GM19351 (cell line): ENCODE measurements at regions not wholly inside any gene's neighbourhood (a gene's known extent, or its start where the extent isn't known, plus 50 kb on each side); places are given as distances from the start of the nearest gene placed in this dataset.

Source experiments
- ATAC-seq: cut with Tn5 transposase; IDR thresholded peaks from one replicate; pipeline ENCODE4 v1.9.1; 2021; ENCODE audit warnings: mild to moderate bottlenecking, moderate library complexity; ENCODE audit not compliant: unreplicated experiment

- no peak for ATAC-seq
Measured at GRCh38 chr13:90084684-90085290, 1262.7 kb upstream of the MIR17HG start.

- no peak for ATAC-seq
Measured at GRCh38 chr13:90089051-90089450, 1258.4 kb upstream of the MIR17HG start.

GRCh38 chr13:90091611-90092010, 1255.9 kb upstream of the MIR17HG start:
- no peak for ATAC-seq

GRCh38 chr13:90094357-90094756, 1253.1 kb upstream of the MIR17HG start:
- no peak for ATAC-seq

- no peak for ATAC-seq
Measured at GRCh38 chr13:90098577-90098976, 1248.9 kb upstream of the MIR17HG start.

GRCh38 chr13:90099847-90100246, 1247.6 kb upstream of the MIR17HG start:
- ATAC-seq: no peak

- ATAC-seq: no peak
Measured at GRCh38 chr13:90103099-90103784, 1244.2 kb upstream of the MIR17HG start.

GRCh38 chr13:90104764-90105163, 1242.7 kb upstream of the MIR17HG start:
- no peak for ATAC-seq

GRCh38 chr13:90105276-90105675, 1242.2 kb upstream of the MIR17HG start:
- no peak for ATAC-seq

GRCh38 chr13:90105849-90106496, 1241.5 kb upstream of the MIR17HG start:
- no peak for ATAC-seq

GRCh38 chr13:90107661-90108060, 1239.8 kb upstream of the MIR17HG start:
- no peak for ATAC-seq

GRCh38 chr13:90108547-90108946, 1238.9 kb upstream of the MIR17HG start:
- ATAC-seq: no peak

- ATAC-seq: no peak
Measured at GRCh38 chr13:90116121-90116520, 1231.4 kb upstream of the MIR17HG start.

- ATAC-seq: no peak
Measured at GRCh38 chr13:90118467-90119071, 1228.9 kb upstream of the MIR17HG start.

- ATAC-seq: no peak
Measured at GRCh38 chr13:90120026-90120425, 1227.5 kb upstream of the MIR17HG start.

- no peak for ATAC-seq
Measured at GRCh38 chr13:90121784-90122183, 1225.7 kb upstream of the MIR17HG start.

GRCh38 chr13:90122531-90122930, 1225.0 kb upstream of the MIR17HG start:
- ATAC-seq: no peak

- ATAC-seq: no peak
Measured at GRCh38 chr13:90135558-90135957, 1211.9 kb upstream of the MIR17HG start.

- ATAC-seq: no peak
Measured at GRCh38 chr13:90142251-90142650, 1205.2 kb upstream of the MIR17HG start.

GRCh38 chr13:90154311-90154960, 1193.1 kb upstream of the MIR17HG start:
- no peak for ATAC-seq

- ATAC-seq: no peak
Measured at GRCh38 chr13:90156390-90156789, 1191.1 kb upstream of the MIR17HG start.
